ENCODE measurements at regions not wholly inside any gene's neighbourhood (a gene's known extent, or its start where the extent isn't known, plus 50 kb on each side); places are given as distances from the start of the nearest gene placed in this dataset.

DNA sequence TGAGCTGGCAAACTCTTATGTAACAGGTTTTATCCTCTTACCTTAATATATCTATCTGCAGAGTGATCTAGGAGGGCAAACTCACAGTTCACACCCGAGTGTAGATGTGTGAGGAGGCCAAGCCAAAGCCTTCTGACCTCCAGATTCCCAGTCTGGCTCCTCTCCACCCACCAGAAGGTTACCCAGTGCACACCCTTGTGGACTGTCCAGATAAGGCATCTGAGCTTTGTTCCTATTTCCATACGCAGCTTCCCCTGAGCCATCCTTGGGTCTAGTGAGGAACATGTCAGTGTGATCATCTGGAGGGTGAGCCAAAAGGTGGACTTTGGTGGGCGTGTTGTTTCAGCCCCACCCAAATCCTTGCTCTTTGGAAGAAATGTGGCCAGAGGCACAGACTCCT is 203.0 kb upstream of the MEOX2 start:
- H3K36me3 Mint-ChIP-seq: no peaks in the 10 kb centered on the region
- H3K9me3 ChIP-seq: no peaks in the 10 kb centered on the region
- H3K27me3 ChIP-seq (replicated peaks in 1 of 2; ENCODE audit: control insufficient read depth in 2 of 2, extremely low read depth in 1 of 2, insufficient read depth in 2 of 2, low read length in 1 of 2): no peaks in the 10 kb centered on the region
- ChIA-PET CTCF (no interaction called here), POLR2A (no interaction called here)
- no peak overlapping the region for H3K4me3 Mint-ChIP-seq
- no peaks in the 10 kb centered on the region for H3K27me3 Mint-ChIP-seq
- no peaks in the 10 kb centered on the region for H3K36me3 ChIP-seq (ENCODE audit: control insufficient read depth in 2 of 2, extremely low read depth in 1 of 2, insufficient read depth in 1 of 2, low read length in 1 of 2)
- no peaks in the 10 kb centered on the region for H3K4me1 ChIP-seq (ENCODE audit: control insufficient read depth in 1 of 2, extremely low read depth in 1 of 2, insufficient read depth in 2 of 2, low read length in 2 of 2)
- no peaks in the 10 kb centered on the region for H3K4me1 Mint-ChIP-seq
- H3K9me3 Mint-ChIP-seq: peaks cover 2 to 12% (median 6%) of the 10 kb centered on the region in 3 donors
- ATAC-seq (replicated peaks in 1 of 4) (no peak), DNase-seq (no peak)
- H3K27ac ChIP-seq (ENCODE audit: low read length): no peak overlapping the region
- no peak overlapping the region for H3K27ac Mint-ChIP-seq
- 90% methylated on average over 2 of the region's 3 CpGs for WGBS (ENCODE audit: insufficient coverage)
- no peak overlapping the region for H3K4me3 ChIP-seq (ENCODE audit: control insufficient read depth in 1 of 2, extremely low read depth in 1 of 2, low read length in 1 of 2)

DNA sequence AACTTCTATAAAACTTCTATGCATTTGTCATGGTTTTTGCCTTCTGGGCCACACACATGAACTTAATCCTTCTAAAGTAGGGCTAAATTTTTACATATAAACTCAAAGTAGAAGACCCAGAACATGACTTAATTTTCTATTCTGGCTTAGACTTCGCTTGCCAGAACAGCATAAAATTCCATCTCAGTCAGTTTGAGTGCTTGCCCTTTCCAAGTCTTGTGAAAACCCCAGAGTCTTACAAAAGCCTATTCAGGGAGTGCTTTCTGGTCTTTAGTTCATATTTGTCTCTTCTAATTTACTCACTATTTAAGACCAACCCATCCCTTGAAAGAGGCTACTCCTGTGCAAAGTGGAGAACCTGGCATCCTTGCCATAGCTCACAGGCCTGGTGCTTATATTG is 201.6 kb upstream of the MEOX2 start:
- Mint-ChIP-seq H3K36me3 (no peaks in the 10 kb centered on the region), H3K27me3 (no peaks in the 10 kb centered on the region), H3K4me1 (no peaks in the 10 kb centered on the region), H3K4me3 (no peak overlapping the region), H3K9me3 (peaks cover 0 to 8% (median 3%) of the 10 kb centered on the region in 3 donors), H3K27ac (no peak overlapping the region)
- no CpG with 5 or more reads among the region's 1 CpG for WGBS (ENCODE audit: insufficient coverage)
- Histone ChIP-seq H3K4me1 (ENCODE audit: control insufficient read depth in 1 of 2, extremely low read depth in 1 of 2, insufficient read depth in 2 of 2, low read length in 2 of 2) (no peaks in the 10 kb centered on the region), H3K9me3 (no peaks in the 10 kb centered on the region), H3K4me3 (ENCODE audit: control insufficient read depth in 1 of 2, extremely low read depth in 1 of 2, low read length in 1 of 2) (no peak overlapping the region), H3K36me3 (ENCODE audit: control insufficient read depth in 2 of 2, extremely low read depth in 1 of 2, insufficient read depth in 1 of 2, low read length in 1 of 2) (no peaks in the 10 kb centered on the region), H3K27me3 (replicated peaks in 1 of 2; ENCODE audit: control insufficient read depth in 2 of 2, extremely low read depth in 1 of 2, insufficient read depth in 2 of 2, low read length in 1 of 2) (no peaks in the 10 kb centered on the region), H3K27ac (ENCODE audit: low read length) (no peak overlapping the region)
- POLR2A ChIA-PET: no interaction called here
- no peak for ATAC-seq (replicated peaks in 1 of 4)
- DNase-seq: no peak
- CTCF ChIA-PET: no interaction called here

DNA sequence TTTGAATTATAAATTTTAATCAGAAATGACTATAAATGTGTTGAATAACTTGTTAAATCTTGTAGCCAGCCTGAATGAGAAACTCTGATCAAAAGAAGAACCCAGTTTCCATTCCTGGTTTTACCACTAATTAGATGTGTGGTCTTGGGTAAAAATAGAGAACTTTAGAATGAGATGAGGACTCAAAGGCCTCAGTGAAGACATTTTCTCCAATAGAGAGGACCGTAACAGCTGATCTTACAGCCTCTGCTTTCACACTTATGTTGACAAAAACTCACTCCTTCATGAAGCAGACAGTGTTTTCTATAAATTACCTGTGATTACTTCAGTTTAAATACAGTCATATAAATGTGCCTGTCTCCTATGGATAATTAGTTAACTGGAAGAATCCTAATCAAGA is 200.1 kb upstream of the MEOX2 start:
- H3K27me3 Mint-ChIP-seq: no peaks in the 10 kb centered on the region
- ATAC-seq (replicated peaks in 1 of 4) (no peak), DNase-seq (no peak)
- Histone ChIP-seq H3K36me3 (ENCODE audit: control insufficient read depth in 2 of 2, extremely low read depth in 1 of 2, insufficient read depth in 1 of 2, low read length in 1 of 2) (no peaks in the 10 kb centered on the region), H3K27ac (ENCODE audit: low read length) (no peak overlapping the region), H3K4me3 (ENCODE audit: control insufficient read depth in 1 of 2, extremely low read depth in 1 of 2, low read length in 1 of 2) (no peak overlapping the region), H3K9me3 (no peaks in the 10 kb centered on the region), H3K4me1 (ENCODE audit: control insufficient read depth in 1 of 2, extremely low read depth in 1 of 2, insufficient read depth in 2 of 2, low read length in 2 of 2) (no peaks in the 10 kb centered on the region), H3K27me3 (replicated peaks in 1 of 2; ENCODE audit: control insufficient read depth in 2 of 2, extremely low read depth in 1 of 2, insufficient read depth in 2 of 2, low read length in 1 of 2) (no peaks in the 10 kb centered on the region)
- peaks cover 5 to 14% (median 8%) of the 10 kb centered on the region in 3 donors for H3K9me3 Mint-ChIP-seq
- POLR2A ChIA-PET: interaction anchor here in 1 of 2 donors (0.6 kb wide), 1 partner anchor 138 kb away, joined by 4 read pairs; no protein-coding TSS in a partner anchor
- no peaks in the 10 kb centered on the region for H3K4me1 Mint-ChIP-seq
- no peaks in the 10 kb centered on the region for H3K36me3 Mint-ChIP-seq
- no CpG with 5 or more reads among the region's 1 CpG for WGBS (ENCODE audit: insufficient coverage)
- H3K4me3 Mint-ChIP-seq: no peak overlapping the region
- CTCF ChIA-PET: interaction anchor here (0.6 kb wide), 2 partner anchors 665 to 1469 kb away, joined by 3 to 4 read pairs; no protein-coding TSS in a partner anchor
- no peak overlapping the region for H3K27ac Mint-ChIP-seq

DNA sequence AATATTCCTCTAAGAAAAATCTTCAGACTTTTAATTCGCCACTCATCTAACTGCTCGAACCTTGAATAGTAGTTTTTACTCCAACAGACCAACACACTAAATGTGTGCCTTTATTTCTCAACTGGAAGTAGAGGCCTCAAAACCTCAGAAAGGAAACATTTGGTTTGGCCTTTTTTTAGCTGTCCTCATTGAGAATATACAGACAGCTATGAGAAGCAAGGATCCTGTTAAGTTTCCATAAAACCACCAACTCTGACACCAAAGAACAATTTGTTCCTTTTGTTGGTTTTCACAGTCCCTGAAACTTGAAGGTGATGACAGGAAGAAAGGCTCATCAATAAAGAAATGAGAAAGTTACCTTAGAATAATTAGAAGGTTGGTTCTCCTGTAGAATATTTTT is 199.2 kb upstream of the MEOX2 start:
- ChIA-PET POLR2A (no interaction called here), CTCF (no interaction called here)
- ATAC-seq (replicated peaks in 1 of 4) (no peak), DNase-seq (no peak)
- Histone ChIP-seq H3K27ac (ENCODE audit: low read length) (no peak overlapping the region), H3K9me3 (no peaks in the 10 kb centered on the region), H3K36me3 (ENCODE audit: control insufficient read depth in 2 of 2, extremely low read depth in 1 of 2, insufficient read depth in 1 of 2, low read length in 1 of 2) (no peaks in the 10 kb centered on the region), H3K4me3 (ENCODE audit: control insufficient read depth in 1 of 2, extremely low read depth in 1 of 2, low read length in 1 of 2) (no peak overlapping the region), H3K4me1 (ENCODE audit: control insufficient read depth in 1 of 2, extremely low read depth in 1 of 2, insufficient read depth in 2 of 2, low read length in 2 of 2) (no peaks in the 10 kb centered on the region), H3K27me3 (replicated peaks in 1 of 2; ENCODE audit: control insufficient read depth in 2 of 2, extremely low read depth in 1 of 2, insufficient read depth in 2 of 2, low read length in 1 of 2) (no peaks in the 10 kb centered on the region)
- H3K4me3 Mint-ChIP-seq: no peak overlapping the region
- no CpG with 5 or more reads among the region's 2 CpGs for WGBS (ENCODE audit: insufficient coverage)
- H3K4me1 Mint-ChIP-seq: no peaks in the 10 kb centered on the region
- H3K27ac Mint-ChIP-seq: no peak overlapping the region
- H3K36me3 Mint-ChIP-seq: no peaks in the 10 kb centered on the region
- H3K27me3 Mint-ChIP-seq: no peaks in the 10 kb centered on the region
- H3K9me3 Mint-ChIP-seq: peaks cover 7 to 15% (median 8%) of the 10 kb centered on the region in 3 donors

DNA sequence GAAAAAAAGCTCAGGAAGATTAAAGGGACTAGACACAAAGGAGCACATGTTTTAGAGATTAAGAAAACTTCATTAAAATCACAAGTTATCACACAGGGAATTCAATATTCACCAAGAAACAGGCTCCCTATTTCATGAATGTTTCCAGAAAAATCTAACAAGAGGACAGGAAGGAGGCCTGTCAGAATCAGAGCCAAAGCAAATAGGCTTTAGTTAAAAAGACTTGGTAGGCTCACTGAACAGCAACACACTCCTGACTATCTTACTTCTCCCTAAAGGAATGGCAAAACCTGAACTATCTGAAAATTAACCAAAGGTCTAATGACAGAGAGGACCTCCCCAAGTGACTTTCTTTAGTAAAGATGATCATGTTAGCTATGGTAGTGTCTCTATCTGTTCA is 188.3 kb upstream of the MEOX2 start:
- no peaks in the 10 kb centered on the region for H3K36me3 ChIP-seq (ENCODE audit: control insufficient read depth in 2 of 2, extremely low read depth in 1 of 2, insufficient read depth in 1 of 2, low read length in 1 of 2)
- Mint-ChIP-seq H3K4me3 (no peak overlapping the region), H3K27me3 (no peaks in the 10 kb centered on the region), H3K27ac (no peak overlapping the region), H3K9me3 (peaks cover 0 to 11% (median 3%) of the 10 kb centered on the region in 3 donors), H3K36me3 (no peaks in the 10 kb centered on the region), H3K4me1 (no peaks in the 10 kb centered on the region)
- DNase-seq: no peak
- H3K9me3 ChIP-seq: no peaks in the 10 kb centered on the region
- ChIA-PET CTCF (no interaction called here), POLR2A (no interaction called here)
- H3K27me3 ChIP-seq (replicated peaks in 1 of 2; ENCODE audit: control insufficient read depth in 2 of 2, extremely low read depth in 1 of 2, insufficient read depth in 2 of 2, low read length in 1 of 2): no peaks in the 10 kb centered on the region
- no peaks in the 10 kb centered on the region for H3K4me1 ChIP-seq (ENCODE audit: control insufficient read depth in 1 of 2, extremely low read depth in 1 of 2, insufficient read depth in 2 of 2, low read length in 2 of 2)
- no peak overlapping the region for H3K4me3 ChIP-seq (ENCODE audit: control insufficient read depth in 1 of 2, extremely low read depth in 1 of 2, low read length in 1 of 2)
- no peak for ATAC-seq (replicated peaks in 1 of 4)
- H3K27ac ChIP-seq (ENCODE audit: low read length): no peak overlapping the region

DNA sequence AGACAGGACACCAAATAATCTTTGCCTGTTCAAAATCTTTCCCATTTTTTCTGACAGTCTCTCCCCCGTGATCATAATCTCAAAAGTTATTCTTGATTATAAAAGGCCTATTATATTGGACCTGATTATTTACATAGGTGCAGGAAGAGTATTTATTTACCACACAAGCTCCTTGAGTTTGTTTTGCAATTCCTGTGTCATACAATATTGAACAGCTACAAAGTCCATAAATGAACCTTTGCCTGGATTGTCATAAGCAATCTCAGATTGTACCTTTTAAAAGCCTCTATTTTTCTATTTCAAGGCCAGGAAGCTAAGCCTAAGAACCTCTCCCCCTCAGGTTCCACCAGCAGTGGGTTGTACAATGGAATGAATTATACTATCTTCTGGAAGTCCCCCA is 183.9 kb upstream of the MEOX2 start:
- ChIA-PET POLR2A (no interaction called here), CTCF (no interaction called here)
- no peak overlapping the region for H3K27ac ChIP-seq (ENCODE audit: low read length)
- Mint-ChIP-seq H3K27me3 (no peaks in the 10 kb centered on the region), H3K27ac (no peak overlapping the region), H3K4me1 (no peaks in the 10 kb centered on the region), H3K9me3 (peaks cover 0 to 6% (median 4%) of the 10 kb centered on the region in 3 donors), H3K36me3 (no peaks in the 10 kb centered on the region), H3K4me3 (no peak overlapping the region)
- no peak for DNase-seq
- H3K36me3 ChIP-seq (ENCODE audit: control insufficient read depth in 2 of 2, extremely low read depth in 1 of 2, insufficient read depth in 1 of 2, low read length in 1 of 2): no peaks in the 10 kb centered on the region
- no peaks in the 10 kb centered on the region for H3K27me3 ChIP-seq (replicated peaks in 1 of 2; ENCODE audit: control insufficient read depth in 2 of 2, extremely low read depth in 1 of 2, insufficient read depth in 2 of 2, low read length in 1 of 2)
- no peak for ATAC-seq (replicated peaks in 1 of 4)
- no CpG with 5 or more reads among the region's 1 CpG for WGBS (ENCODE audit: insufficient coverage)
- no peaks in the 10 kb centered on the region for H3K9me3 ChIP-seq
- H3K4me1 ChIP-seq (ENCODE audit: control insufficient read depth in 1 of 2, extremely low read depth in 1 of 2, insufficient read depth in 2 of 2, low read length in 2 of 2): no peaks in the 10 kb centered on the region
- no peak overlapping the region for H3K4me3 ChIP-seq (ENCODE audit: control insufficient read depth in 1 of 2, extremely low read depth in 1 of 2, low read length in 1 of 2)

DNA sequence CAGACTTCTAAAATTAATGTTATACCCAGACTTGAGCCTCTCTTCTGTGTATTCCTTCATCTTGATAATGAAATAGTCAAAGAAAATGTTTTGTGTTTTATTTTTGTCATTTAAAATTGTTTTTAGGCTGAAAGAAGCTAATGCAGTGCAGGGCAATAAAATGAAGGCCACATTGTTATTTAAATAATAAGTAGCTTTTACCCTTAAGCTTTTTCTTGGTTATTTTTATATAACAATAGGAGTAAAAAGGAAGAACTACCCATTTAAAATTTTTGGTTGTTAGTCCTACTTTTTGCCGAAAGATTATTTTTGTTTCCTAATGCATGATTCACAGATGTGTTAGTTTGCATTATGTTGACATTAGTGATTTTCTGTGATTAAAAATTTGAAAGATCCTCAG is 181.0 kb upstream of the MEOX2 start:
- H3K4me3 Mint-ChIP-seq: no peak overlapping the region
- POLR2A ChIA-PET: no interaction called here
- H3K27me3 Mint-ChIP-seq: no peaks in the 10 kb centered on the region
- Histone ChIP-seq H3K4me1 (ENCODE audit: control insufficient read depth in 1 of 2, extremely low read depth in 1 of 2, insufficient read depth in 2 of 2, low read length in 2 of 2) (no peaks in the 10 kb centered on the region), H3K27me3 (replicated peaks in 1 of 2; ENCODE audit: control insufficient read depth in 2 of 2, extremely low read depth in 1 of 2, insufficient read depth in 2 of 2, low read length in 1 of 2) (no peaks in the 10 kb centered on the region), H3K36me3 (ENCODE audit: control insufficient read depth in 2 of 2, extremely low read depth in 1 of 2, insufficient read depth in 1 of 2, low read length in 1 of 2) (no peaks in the 10 kb centered on the region), H3K9me3 (no peaks in the 10 kb centered on the region), H3K27ac (ENCODE audit: low read length) (no peak overlapping the region), H3K4me3 (ENCODE audit: control insufficient read depth in 1 of 2, extremely low read depth in 1 of 2, low read length in 1 of 2) (no peak overlapping the region)
- no peaks in the 10 kb centered on the region for H3K4me1 Mint-ChIP-seq
- peaks cover 0 to 11% (median 4%) of the 10 kb centered on the region in 3 donors for H3K9me3 Mint-ChIP-seq
- H3K36me3 Mint-ChIP-seq: no peaks in the 10 kb centered on the region
- WGBS (ENCODE audit: insufficient coverage): no CpG with 5 or more reads among the region's 1 CpG
- ATAC-seq (replicated peaks in 1 of 4) (no peak), DNase-seq (no peak)
- H3K27ac Mint-ChIP-seq: no peak overlapping the region
- CTCF ChIA-PET: no interaction called here
